ENCODE measurements at regions not wholly inside any gene's neighbourhood (a gene's known extent, or its start where the extent isn't known, plus 50 kb on each side); places are given as distances from the start of the nearest gene placed in this dataset.

DNA sequence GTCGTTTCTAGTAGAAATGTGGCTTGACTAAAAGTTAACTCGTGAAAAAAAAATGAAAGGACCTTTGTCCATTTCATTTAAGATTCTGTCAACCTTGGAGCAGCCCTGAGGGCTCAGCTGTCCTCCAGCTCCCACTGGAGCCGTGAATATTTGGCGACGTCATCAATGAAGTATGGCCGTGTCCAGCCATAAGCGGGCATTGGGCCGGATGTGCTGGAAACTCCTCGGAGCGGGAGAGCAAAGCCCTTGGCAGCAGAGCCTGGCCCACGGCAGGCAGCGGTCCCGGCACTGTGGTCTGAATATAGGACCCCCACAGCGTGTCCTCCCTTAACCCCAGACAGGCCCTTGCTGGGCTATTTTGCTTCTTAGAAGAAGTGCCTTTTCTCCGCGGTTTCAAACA is 50.0 kb downstream of the JAKMIP3 start:
- DNase-seq = peak; percentile 55

GRCh38 chr10:132117146-132117545 is 51.4 kb downstream of the JAKMIP3 start:
- no peak for DNase-seq

- DNase-seq = no peak
Observed at GRCh38 chr10:132117636-132118190, 52.0 kb downstream of the JAKMIP3 start.

DNA sequence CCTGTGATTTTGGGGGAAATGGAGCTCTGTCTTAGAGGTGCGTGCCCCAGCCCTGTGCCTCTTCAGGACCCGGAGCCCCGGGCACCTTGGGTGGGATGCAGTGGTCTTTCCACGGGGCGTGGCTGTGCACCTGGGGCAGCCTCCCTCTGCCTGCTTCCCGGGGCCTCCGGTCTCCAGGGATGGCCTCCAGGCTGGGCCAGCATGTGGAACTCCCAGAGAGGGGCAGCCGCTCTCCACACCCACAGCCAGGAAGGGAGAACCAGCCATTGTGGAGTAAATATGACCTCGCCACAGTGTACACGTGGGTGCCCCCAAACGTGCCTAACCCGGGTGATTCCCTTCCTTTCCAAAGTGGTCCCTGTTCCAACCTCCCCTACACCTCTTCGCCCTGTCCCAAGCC is 52.6 kb downstream of the JAKMIP3 start:
- DNase-seq = no peak

GRCh38 chr10:132120200-132120599 is 54.5 kb downstream of the JAKMIP3 start:
- DNase-seq = no peak

- no peak for DNase-seq
Observed at GRCh38 chr10:132120734-132121510, 55.2 kb downstream of the JAKMIP3 start.

DNA sequence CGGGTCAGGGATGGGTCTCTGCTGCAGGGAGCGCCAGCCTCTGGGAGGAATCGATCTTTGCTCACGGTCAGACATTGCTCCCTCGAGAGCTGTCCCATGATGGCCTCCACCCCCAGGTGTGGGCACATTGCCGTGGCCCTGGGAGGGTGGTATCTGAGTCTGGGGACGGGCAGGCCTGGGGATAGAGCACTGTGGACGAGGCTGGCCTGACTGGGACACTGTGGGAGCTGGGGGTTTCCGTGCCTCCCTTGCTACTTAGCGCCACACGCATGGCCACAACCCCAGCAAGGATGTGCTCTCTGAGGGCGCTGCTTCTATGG is 55.7 kb downstream of the JAKMIP3 start:
- DNase-seq = no peak

DNA sequence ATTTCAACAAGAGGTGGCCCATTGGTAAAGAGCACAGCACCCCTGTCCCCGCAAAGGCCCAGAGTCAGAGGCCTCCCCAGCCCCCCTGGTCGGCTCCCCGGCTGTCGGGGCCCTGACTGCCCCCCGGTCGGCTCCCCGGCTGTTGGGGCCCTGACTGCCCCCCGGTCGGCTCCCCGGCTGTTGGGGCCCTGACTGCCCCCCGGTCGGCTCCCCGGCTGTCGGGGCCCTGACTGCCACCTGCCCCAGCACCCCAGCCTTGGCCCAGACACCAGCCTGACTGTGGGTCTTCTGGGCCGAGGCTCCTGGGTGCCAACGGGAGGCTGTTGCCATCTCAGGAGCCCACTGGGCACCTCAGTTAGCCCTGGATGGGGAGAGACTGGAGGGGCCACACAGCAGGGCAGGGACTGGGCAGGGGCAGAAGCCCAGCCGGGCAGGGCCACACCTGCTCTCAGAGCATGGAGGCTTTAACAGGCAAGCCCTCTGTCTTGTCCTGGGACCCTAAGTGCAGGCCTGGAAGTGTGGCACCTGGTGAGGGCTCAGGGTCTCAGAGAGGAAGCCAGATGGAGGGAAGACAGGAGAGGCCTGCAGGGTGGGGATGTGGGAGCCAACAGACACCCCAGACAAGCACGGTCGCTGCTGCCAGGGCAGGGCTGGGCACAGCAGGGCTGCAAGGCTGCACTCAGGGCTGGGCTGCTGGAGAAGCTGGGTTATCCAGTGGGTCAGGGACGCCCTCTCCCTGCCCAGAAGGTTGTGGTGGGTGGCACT is 56.5 kb downstream of the JAKMIP3 start:
- no peak for DNase-seq

GRCh38 chr10:132122939-132123445 is 57.2 kb downstream of the JAKMIP3 start:
- DNase-seq = no peak

DNA sequence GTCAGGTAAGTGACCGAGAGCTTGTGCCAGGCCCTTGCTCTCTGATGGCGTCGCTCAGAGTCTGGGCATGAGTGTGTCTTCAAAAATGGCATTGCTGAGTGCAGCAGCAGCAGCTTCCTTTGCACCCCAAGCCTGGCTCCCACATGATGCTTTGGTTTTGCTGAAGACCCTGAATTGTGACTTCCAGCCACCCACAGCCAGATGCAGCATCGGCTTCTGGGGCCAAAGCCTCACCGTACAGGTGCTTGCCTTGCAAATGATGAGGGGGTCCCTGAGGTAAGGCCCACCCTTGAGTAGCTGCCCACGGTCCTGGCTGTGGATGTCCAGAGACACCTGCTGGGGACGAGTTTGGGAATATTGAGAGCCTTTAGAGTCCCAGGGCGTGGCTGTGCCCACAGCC is 57.9 kb downstream of the JAKMIP3 start:
- no peak for DNase-seq

DNA sequence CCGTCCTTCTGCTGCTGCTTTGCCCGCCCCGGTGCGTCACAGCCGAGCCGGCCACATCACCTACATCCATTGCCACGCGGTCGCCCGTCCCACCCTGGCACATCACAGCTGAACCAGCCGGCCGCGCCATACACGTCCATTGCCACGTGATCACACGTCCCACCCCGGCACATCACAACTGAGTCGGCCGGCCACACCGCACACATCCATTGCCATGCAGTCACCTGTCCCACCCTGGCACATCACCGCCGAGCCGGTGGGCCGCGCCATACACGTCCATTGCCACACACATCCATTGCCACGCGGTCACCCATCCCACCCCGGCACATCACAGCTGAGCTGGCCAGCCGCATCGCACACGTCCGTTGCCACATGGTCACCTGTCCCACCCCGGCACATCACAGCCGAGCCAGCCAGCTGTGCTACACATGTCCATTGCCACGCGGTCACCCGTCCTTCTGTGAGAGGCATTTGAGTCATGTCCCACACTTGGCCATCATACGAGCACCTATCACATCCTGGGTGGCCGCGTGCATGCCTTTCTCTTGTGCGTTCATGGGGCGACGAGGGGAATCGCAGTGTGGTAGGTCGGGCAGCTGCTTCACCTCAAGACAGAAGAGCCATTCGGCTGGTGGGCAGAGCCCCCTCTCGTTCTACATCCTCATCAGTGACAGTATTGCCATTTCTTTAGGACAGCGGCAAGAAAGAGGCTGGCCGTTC is 58.6 kb downstream of the JAKMIP3 start:
- no peak for DNase-seq

DNA sequence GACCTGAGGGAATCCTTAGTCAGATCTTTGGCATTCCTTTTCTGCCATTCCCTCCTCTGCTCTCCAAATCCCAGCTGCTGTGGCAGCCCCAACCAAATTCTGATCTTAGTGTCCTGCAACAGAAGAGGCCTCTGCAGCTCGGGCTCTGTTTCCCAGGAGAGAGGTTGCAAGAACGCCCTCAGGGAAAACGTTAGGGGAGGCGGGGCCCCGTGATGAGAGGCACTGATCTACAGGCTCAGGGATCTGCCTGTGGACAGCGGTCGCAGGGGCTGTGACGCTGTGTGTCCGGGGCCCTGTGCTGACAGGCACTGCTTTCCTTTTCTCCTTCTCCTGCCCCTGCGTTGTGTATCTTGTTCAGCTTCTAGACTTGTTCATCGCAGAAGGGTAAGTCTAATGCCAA is 57.3 kb upstream of the DPYSL4 start:
- no peak for DNase-seq

DNA sequence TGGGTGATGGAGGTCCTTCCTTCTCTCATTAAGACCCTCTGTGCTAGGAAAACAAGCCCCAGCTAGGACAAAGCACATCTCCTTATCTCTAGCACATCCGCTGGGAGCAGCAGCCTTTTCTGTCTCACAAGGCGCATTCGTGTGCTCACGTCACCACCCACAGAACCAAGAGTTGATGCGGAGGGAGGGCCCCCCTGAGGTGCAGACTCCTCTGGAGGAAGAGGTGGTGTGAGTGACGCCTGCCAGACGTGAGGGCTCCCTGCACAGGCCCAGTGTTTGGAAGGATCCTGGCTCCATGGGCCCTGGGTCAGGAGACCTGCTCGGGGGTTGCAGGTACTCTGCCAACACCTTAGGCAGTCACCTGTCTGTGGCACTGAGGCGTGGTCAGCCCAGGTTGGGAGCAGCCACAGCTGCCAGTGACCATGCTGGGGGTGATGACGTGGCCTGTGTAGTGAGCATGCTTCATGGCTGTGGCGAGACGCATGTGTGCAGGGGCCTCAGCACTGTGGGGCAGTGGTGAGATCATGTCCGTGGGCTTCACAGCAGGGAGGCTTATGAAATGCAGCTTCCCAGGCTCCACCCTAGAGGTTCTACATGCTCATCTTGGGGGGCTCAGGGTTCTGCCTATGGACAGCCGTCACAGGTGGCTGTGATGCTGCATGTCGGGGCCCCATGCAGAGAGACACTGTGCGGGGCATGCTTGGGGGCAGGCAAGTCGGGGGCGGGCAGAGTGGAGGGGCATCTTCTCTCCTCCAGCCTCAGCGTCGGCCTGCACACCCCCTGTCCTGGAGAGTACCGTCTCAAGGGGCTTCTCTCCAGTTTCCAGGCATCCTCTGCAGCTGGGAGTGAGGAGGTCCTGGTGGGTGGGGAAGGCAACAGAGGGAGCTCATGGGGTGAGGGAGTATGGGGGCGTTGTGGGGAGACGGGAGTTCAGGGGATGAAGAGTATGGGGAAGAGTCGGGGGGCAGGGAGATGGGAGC is 56.2 kb upstream of the DPYSL4 start:
- DNase-seq = no peak

DNA sequence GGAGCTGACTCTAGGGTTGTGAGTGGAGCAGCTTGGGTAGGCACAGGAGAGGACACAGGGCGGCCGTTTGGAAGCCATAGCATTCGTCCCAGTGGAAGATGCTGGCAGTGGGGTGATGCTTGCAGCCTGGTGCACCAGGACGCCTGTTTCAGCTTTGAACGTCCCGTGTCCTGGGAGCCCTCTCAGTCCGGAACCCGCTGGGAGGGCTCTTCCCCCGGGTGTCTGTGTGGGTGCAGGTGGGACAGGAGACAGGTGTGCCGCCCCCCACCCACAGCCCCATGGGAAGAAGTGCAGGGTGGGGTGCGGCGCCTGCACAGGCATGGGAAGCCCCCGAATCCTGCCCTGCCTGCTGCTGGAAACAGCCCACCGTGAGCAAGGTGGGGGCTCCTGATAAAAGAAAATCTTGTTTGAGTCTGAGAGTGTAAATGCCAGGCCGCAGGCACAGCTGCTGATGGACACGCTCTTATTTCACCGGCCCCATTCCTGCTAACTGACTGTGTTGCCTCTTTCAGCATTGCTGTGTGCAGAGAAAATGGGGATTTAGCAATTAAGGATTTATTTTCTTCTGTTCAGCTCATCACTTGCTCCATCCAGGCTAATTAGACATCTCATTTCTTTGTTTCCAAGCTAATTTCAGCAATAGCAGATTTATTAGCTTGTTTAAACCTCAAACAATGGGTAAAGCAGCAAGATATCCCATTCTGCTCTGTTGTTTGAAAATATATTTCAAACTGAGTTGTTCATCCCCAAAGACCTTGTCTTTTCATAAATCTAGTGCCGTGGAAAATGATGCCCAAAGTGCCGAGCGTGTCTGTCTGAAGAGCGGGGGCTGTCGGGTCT is 54.9 kb upstream of the DPYSL4 start:
- DNase-seq = no peak

DNA sequence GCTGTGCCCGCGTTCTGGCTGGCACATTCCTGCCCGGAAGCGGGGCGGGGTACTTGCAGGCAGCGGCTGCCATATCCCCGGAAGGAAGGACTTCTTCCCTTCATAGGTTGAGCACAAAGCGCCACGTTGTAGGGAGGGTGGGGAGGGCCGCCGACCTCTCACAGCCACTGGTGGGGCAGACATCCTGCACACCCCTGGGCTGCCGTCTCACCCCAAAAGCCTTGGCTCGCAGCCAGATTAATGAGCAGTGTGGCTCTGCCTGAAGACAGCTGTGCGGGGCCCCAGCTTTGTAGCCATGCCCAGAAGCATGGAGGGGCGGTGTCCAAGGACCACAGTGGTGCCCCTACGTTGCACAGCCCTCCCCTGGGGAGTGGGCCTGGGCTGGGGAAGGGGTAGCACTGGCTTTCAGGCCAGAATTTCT is 54.3 kb upstream of the DPYSL4 start:
- DNase-seq = no peak

- peak; percentile 56 for DNase-seq
Observed at GRCh38 chr10:132133005-132133404, 53.7 kb upstream of the DPYSL4 start.

- no peak for DNase-seq
Observed at GRCh38 chr10:132133449-132134240, 53.1 kb upstream of the DPYSL4 start.

DNA sequence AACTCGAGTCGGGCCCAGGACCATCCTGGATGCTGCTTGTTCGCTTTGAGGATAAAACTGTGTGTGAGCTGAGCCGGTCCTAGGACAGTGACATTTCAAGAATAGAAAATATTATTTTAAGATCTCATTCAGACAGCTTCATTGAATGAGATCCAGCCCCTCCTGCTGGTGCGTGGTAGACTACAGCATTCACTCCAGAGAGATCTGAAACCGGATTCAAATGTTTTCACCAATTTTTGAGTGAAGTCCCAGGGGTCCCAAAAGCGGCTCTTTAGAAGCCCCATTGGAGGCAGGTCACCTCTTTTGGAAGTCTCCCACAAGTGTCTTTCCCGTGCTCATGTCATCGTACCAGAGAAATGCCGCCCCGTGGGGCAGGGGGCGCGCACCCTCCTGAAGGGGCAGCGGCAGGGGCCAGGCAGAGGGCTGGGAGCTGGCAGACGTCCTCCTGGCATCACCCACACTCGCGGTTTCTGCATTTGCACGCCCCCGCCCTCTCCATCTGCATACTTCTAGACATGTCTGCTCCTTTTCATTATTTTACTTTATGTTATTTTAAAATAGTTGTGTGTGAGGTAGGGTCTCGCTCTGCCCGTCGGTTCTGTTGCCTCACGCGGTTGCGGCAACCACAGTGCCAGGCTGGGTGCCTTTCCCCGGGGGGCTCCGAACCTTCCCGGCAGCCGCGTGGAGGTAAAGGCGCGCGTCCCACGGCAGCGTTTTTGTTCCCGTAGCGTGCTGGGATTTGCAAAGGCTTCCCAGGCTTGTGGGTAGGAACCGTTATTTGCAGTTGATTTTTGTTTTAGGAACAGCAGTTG is 52.3 kb upstream of the DPYSL4 start:
- no peak for DNase-seq

All from eye (tissue), 1 donor.